Esophagus squamous epithelium (tissue), 5 donors: ENCODE measurements at regions not wholly inside any gene's neighbourhood (a gene's known extent, or its start where the extent isn't known, plus 50 kb on each side); places are given as distances from the start of the nearest gene placed in this dataset.

Experiments
- DNase-seq: peaks from one replicate; lab custom pipeline; 2025; lab: John Stamatoyannopoulos, UW
- H3K27ac ChIP-seq, 4 donors: fragments of 200-600 bp; sonication (generic); one replicate each; pipeline ENCODE4 v1.5.1; 2016 to 2019; ENCODE audit warnings: mild to moderate bottlenecking in 1 of 4
- H3K27me3 ChIP-seq, 4 donors: fragments of 200-600 bp; sonication (generic); 1 replicate in 3 of 4; 2 replicates in 1 of 4; pipeline versions ENCODE4 v1.5.1 to v1.6.0; 2017 to 2021; ENCODE audit warnings: antibody characterized with exemption in 1 of 4
- H3K36me3 ChIP-seq, 3 donors: fragments of 200-600 bp; sonication (generic); one replicate each; pipeline ENCODE4 v1.5.1; 2016 to 2019
- H3K4me1 ChIP-seq, 3 donors: fragments of 200-600 bp; sonication (generic); one replicate each; pipeline ENCODE4 v1.5.1; 2017 to 2019
- H3K4me3 ChIP-seq, 4 donors: fragments of 200-600 bp; sonication (generic); 1 replicate in 3 of 4; 2 replicates in 1 of 4; pipeline ENCODE4 v1.5.1; 2016 to 2019; ENCODE audit warnings: mild to moderate bottlenecking in 2 of 4, moderate library complexity in 1 of 4
- H3K9me3 ChIP-seq, 3 donors: fragments of 200-600 bp; sonication (generic); one replicate each; pipeline ENCODE4 v1.5.1; 2016 to 2019
- CTCF ChIP-seq, 6 experiments: fragments of 450-650 bp in 4 of 6; fragments of 200-600 bp in 2 of 6; sonication (generic) in 2 of 6; IDR thresholded peaks; one replicate each; pipeline ENCODE4 v1.5.1; 2016 to 2019; ENCODE audit warnings: antibody characterized with exemption in 6 of 6, mild to moderate bottlenecking in 4 of 6, moderate library complexity in 4 of 6
- POLR2A ChIP-seq, 4 donors: fragments of 450-650 bp; IDR thresholded peaks; one replicate each; pipeline ENCODE4 v1.6.1; 2017; ENCODE audit warnings: antibody characterized with exemption in 4 of 4, mild to moderate bottlenecking in 4 of 4, moderate library complexity in 3 of 4
- WGBS, 2 donors: methylation state at CpG; one replicate each; pipeline ENCODE4 v1.1.5; 2018; 5-methylcytosine and 5-hydroxymethylcytosine counted together
- intact Hi-C: fragments of 100-400 bp; cut with DNase I; formaldehyde crosslinking; loops from one replicate; pipeline ENCODE4 v1.15.0; 2022
- donor health status: DM: yes; HTN: yes; CAD: no.

- no peak for TF ChIP-seq CTCF (IDR thresholded peaks at IDR 0.05)
- no peak for TF ChIP-seq POLR2A (IDR thresholded peaks at IDR 0.05)
- WGBS, 2 donors = 67 to 100% methylated on average over 1 of the region's 1 CpG
- Histone ChIP-seq H3K27ac (no peak overlapping the region), H3K36me3 (no peaks in the 10 kb centered on the region), H3K9me3 (peaks cover 0 to 7% (median 3%) of the 10 kb centered on the region in 3 donors), H3K4me3 (no peak overlapping the region), H3K4me1 (peaks cover 0 to 10% (median 4%) of the 10 kb centered on the region in 3 donors), H3K27me3 (peaks cover 0 to 12% (median 0%) of the 10 kb centered on the region in 4 donors)
- intact Hi-C loops = no loop called here
- no peak for DNase-seq
These were observed 301.2 kb downstream of the RPLP1 start for GRCh38 chr15:69753867-69754266.

- TF ChIP-seq POLR2A (IDR thresholded peaks at IDR 0.05) = no peak
- no peak for TF ChIP-seq CTCF (IDR thresholded peaks at IDR 0.05)
- intact Hi-C loops = no loop called here
- H3K9me3 ChIP-seq = peaks cover 0 to 7% (median 3%) of the 10 kb centered on the region in 3 donors
- no peak overlapping the region for H3K4me3 ChIP-seq
- H3K27me3 ChIP-seq = peaks cover 0 to 12% (median 0%) of the 10 kb centered on the region in 4 donors
- WGBS, 2 donors = 86 to 95% methylated on average over 1 of the region's 1 CpG
- H3K27ac ChIP-seq = no peak overlapping the region
- H3K4me1 ChIP-seq = peaks cover 0 to 13% (median 4%) of the 10 kb centered on the region in 3 donors
- no peak for DNase-seq
- no peaks in the 10 kb centered on the region for H3K36me3 ChIP-seq
These were observed 301.7 kb downstream of the RPLP1 start for GRCh38 chr15:69754313-69754712.

GRCh38 chr15:69755551-69756310 is 303.1 kb downstream of the RPLP1 start:
- intact Hi-C loops = no loop called here
- 44 to 79% methylated on average over 4 to 7 of the region's 7 CpGs for WGBS, 2 donors
- H3K27ac ChIP-seq = no peak overlapping the region

GRCh38 chr15:69756440-69756839 is 303.8 kb downstream of the RPLP1 start:
- Histone ChIP-seq H3K4me1 (peaks cover 0 to 33% (median 11%) of the 10 kb centered on the region in 3 donors), H3K27ac (no peak overlapping the region), H3K27me3 (peaks cover 0 to 3% (median 0%) of the 10 kb centered on the region in 4 donors), H3K36me3 (no peaks in the 10 kb centered on the region), H3K9me3 (peaks cover 0 to 7% (median 3%) of the 10 kb centered on the region in 3 donors), H3K4me3 (no peak overlapping the region)
- intact Hi-C loops = no loop called here
- no peak for DNase-seq
- WGBS, 2 donors = 93 to 96% methylated on average over 3 of the region's 3 CpGs
- TF ChIP-seq CTCF (IDR thresholded peaks at IDR 0.05) (no peak), POLR2A (IDR thresholded peaks at IDR 0.05) (no peak)

More at GRCh38 chr15:69755551-69756310, 303.1 kb downstream of the RPLP1 start:
- DNase-seq = no peak
- H3K4me3 ChIP-seq = no peak overlapping the region
- no peak for TF ChIP-seq POLR2A (IDR thresholded peaks at IDR 0.05)
- no peak for TF ChIP-seq CTCF (IDR thresholded peaks at IDR 0.05)
- H3K36me3 ChIP-seq = no peaks in the 10 kb centered on the region
- H3K9me3 ChIP-seq = peaks cover 0 to 7% (median 3%) of the 10 kb centered on the region in 3 donors
- H3K4me1 ChIP-seq = peaks cover 0 to 26% (median 11%) of the 10 kb centered on the region in 3 donors
- peaks cover 0 to 5% (median 0%) of the 10 kb centered on the region in 4 donors for H3K27me3 ChIP-seq

- no peak for DNase-seq
- 76 to 79% methylated on average over 6 of the region's 6 CpGs for WGBS, 2 donors
- intact Hi-C loops = no loop called here
These were observed 304.6 kb downstream of the RPLP1 start for GRCh38 chr15:69757186-69757585.

More at GRCh38 chr15:69757186-69757585, 304.6 kb downstream of the RPLP1 start:
- H3K9me3 ChIP-seq = peaks cover 0 to 7% (median 3%) of the 10 kb centered on the region in 3 donors
- H3K36me3 ChIP-seq = no peaks in the 10 kb centered on the region
- H3K4me3 ChIP-seq = no peak overlapping the region
- no peak for TF ChIP-seq POLR2A (IDR thresholded peaks at IDR 0.05)
- no peak for TF ChIP-seq CTCF (IDR thresholded peaks at IDR 0.05)
- H3K4me1 ChIP-seq = peaks cover 0 to 34% (median 11%) of the 10 kb centered on the region in 3 donors
- no peak overlapping the region for H3K27ac ChIP-seq
- peaks cover 0 to 3% (median 0%) of the 10 kb centered on the region in 4 donors for H3K27me3 ChIP-seq
